Colonic mucosa (tissue), 4 donors: ENCODE measurements at regions not wholly inside any gene's neighbourhood (a gene's known extent, or its start where the extent isn't known, plus 50 kb on each side); places are given as distances from the start of the nearest gene placed in this dataset.
"Not testable (repeated sequence)": the region's sequence is repeated elsewhere in the genome, so short reads cannot be mapped to it uniquely, and the experiment has no call there.

Experiments used
- DNase-seq: peaks from one replicate; pipeline ENCODE4 v3.0.0-alpha.2; 2020
- H3K27ac ChIP-seq: fragments of 200-600 bp; one replicate; pipeline ENCODE4 v1.8.0; 2021
- H3K27me3 ChIP-seq: fragments of 200-600 bp; one replicate; pipeline ENCODE4 v1.8.0; 2021
- H3K36me3 ChIP-seq: fragments of 200-600 bp; one replicate; pipeline ENCODE4 v1.8.0; 2021
- H3K4me1 ChIP-seq: fragments of 200-600 bp; one replicate; pipeline ENCODE4 v1.8.0; 2021; ENCODE audit warnings: mild to moderate bottlenecking
- H3K4me3 ChIP-seq: fragments of 200-600 bp; one replicate; pipeline ENCODE4 v1.8.0; 2021
- H3K9ac ChIP-seq, 2 donors: one replicate each; pipeline ENCODE4 v1.7.0; 2013; ENCODE audit warnings: control low read depth in 2 of 2, low read depth in 2 of 2, low read length in 2 of 2
- H3K9me3 ChIP-seq: fragments of 200-600 bp; one replicate; pipeline ENCODE4 v1.8.0; 2021
- intact Hi-C: fragments of 100-400 bp; cut with DNase I; formaldehyde crosslinking; loops from one replicate; pipeline ENCODE4 v1.14.1; 2022
- TF ChIP-seq, protein P1 (sequence below): fragments of 200-600 bp; IDR thresholded peaks from one replicate; pipeline ENCODE4 v1.8.0; 2022; ENCODE audit warnings: antibody characterized with exemption, mild to moderate bottlenecking
- donor health status: healthy.
- donor health status: DM: no; HTN: no; CAD: no.
- donor health status: DM: no; HTN: no; CAD: no.

DNA sequence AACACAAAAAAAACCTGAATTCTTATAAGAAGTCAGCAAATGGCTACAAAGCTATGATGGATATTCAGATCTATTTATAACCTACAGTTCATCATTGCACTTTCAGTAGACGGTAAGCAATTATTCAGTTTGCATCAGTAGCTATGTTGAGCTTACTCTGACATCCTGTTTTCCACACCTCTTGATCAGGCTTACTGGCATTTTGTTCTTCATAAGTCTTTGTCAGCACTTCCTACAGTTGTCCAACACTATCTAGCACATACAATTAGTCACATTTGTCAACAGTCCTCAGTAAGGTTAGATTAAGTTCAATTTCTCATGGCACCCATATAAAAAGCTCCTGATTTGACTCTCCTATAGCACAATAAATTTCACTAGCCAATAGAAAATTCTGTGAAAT, 71.2 kb upstream of the ST3GAL6 start:
- H3K27ac ChIP-seq, result no peak overlapping the region
- intact Hi-C loops, result no loop called here
- no peak for DNase-seq
- H3K36me3 ChIP-seq, result no peaks in the 10 kb centered on the region
- H3K4me1 ChIP-seq, result no peaks in the 10 kb centered on the region
- H3K9ac ChIP-seq, result no peak overlapping the region
- H3K9me3 ChIP-seq, result no peaks in the 10 kb centered on the region
- no peak overlapping the region for H3K4me3 ChIP-seq
- TF ChIP-seq, protein P1, sequence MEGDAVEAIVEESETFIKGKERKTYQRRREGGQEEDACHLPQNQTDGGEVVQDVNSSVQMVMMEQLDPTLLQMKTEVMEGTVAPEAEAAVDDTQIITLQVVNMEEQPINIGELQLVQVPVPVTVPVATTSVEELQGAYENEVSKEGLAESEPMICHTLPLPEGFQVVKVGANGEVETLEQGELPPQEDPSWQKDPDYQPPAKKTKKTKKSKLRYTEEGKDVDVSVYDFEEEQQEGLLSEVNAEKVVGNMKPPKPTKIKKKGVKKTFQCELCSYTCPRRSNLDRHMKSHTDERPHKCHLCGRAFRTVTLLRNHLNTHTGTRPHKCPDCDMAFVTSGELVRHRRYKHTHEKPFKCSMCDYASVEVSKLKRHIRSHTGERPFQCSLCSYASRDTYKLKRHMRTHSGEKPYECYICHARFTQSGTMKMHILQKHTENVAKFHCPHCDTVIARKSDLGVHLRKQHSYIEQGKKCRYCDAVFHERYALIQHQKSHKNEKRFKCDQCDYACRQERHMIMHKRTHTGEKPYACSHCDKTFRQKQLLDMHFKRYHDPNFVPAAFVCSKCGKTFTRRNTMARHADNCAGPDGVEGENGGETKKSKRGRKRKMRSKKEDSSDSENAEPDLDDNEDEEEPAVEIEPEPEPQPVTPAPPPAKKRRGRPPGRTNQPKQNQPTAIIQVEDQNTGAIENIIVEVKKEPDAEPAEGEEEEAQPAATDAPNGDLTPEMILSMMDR, result no peak
- H3K27me3 ChIP-seq, result no peaks in the 10 kb centered on the region

DNA sequence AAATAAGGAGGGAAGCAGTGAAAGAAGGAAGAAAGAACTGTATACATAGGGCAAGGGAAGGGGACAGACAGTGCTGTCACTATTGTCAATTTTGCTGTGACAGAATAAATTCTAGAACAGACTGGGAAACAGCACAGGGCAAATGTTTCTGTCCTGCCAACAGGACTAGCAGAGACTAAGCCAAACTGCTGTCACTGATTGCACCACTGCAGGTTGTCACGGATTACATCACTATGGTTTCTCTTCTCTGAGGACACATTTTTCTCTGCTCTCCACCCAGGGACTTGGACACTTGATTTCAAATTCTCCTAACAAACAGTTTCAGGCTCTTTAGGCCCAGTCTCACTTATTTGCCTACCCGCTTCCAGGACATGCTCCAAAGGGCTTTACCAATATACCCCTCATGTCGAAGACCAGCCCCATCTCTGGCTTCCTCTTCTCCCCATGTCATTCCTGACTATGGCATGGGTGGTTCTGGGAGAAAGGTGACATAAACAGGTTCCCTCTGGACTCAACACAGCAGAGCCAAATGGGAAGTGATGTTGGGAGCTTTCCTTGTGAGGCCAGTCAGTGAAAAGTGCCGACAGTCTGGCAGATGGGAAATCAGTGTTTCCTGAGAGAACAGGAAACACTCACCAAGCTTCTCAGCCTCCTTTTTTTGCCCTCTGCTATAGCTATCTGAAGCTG, 70.2 kb upstream of the ST3GAL6 start:
- Histone ChIP-seq H3K4me1 (no peaks in the 10 kb centered on the region), H3K4me3 (no peak overlapping the region), H3K9me3 (no peaks in the 10 kb centered on the region), H3K36me3 (no peaks in the 10 kb centered on the region), H3K27me3 (no peaks in the 10 kb centered on the region), H3K27ac (no peak overlapping the region), H3K9ac (no peak overlapping the region)
- intact Hi-C loops, result no loop called here
- DNase-seq, result no peak
- TF ChIP-seq, protein P1, result no peak

DNA sequence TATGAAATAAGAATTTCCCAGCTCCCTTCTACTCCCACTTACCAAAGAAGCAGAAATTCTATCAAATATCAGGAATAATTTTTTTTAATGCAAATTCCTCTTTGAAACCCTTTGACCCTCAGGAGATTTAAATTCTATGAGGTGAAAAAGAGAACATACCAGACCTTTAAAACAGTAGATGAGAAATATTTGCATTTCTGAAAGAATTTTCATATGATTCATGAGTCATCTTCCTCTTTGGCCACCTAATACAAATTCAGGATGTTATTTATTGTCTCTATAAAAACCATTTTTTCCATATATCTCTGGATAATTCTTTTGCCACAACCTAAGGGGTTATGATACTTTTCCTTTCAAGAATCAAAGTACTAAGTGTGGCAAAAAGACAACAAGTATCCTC, 67.3 kb upstream of the ST3GAL6 start:
- intact Hi-C loops, result no loop called here
- Histone ChIP-seq H3K36me3 (no peaks in the 10 kb centered on the region), H3K9ac (no peak overlapping the region), H3K4me3 (no peak overlapping the region), H3K9me3 (no peaks in the 10 kb centered on the region), H3K4me1 (no peaks in the 10 kb centered on the region), H3K27ac (no peak overlapping the region), H3K27me3 (no peaks in the 10 kb centered on the region)
- TF ChIP-seq, protein P1, result no peak
- no peak for DNase-seq

DNA sequence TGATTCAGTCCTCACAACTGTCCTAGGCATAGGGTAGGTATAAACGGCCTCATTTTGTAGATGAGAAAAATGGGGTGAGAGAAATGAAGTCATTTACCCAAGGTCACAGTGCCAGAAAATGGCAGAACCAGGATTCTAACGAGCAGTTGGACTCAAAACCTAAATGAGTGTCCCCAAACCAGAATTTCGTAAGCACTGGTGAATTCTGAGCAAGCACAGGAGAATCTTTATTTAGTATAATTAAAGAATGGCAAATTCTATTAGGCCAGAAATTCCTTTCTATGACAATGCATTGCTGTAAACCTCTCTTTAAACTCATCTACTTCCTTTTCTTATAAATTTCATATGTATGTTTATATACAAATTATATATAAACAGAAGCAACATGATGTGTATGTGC, 66.8 kb upstream of the ST3GAL6 start:
- DNase-seq, H3K9ac ChIP-seq, H3K4me1 ChIP-seq, H3K9me3 ChIP-seq, H3K27ac ChIP-seq, H3K36me3 ChIP-seq, intact Hi-C loops, H3K27me3 ChIP-seq, H3K4me3 ChIP-seq: not testable (repeated sequence)

DNA sequence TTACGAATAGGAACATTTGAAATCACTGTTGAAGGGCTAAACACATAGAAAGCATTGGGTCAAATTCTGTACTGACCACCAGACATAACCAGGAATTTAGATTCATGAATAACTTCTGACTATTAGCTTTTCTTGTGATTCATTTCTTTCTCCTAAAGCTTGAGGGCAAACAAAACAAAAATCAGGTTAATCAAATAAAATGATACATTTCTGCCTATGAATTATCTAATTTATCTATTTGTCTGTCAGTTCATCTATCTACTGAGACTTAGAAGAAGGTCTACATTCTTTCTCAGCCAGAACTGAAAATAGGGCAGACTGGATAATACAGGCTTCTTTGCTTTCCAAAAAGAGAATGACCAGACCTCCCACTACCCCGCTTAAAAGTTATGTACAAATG, 65.9 kb upstream of the ST3GAL6 start:
- Histone ChIP-seq H3K9ac (no peak overlapping the region), H3K36me3 (no peaks in the 10 kb centered on the region), H3K4me1 (no peaks in the 10 kb centered on the region), H3K4me3 (no peak overlapping the region), H3K27me3 (no peaks in the 10 kb centered on the region), H3K27ac (no peak overlapping the region), H3K9me3 (no peaks in the 10 kb centered on the region)
- TF ChIP-seq, protein P1, result no peak
- no peak for DNase-seq
- intact Hi-C loops, result no loop called here

DNA sequence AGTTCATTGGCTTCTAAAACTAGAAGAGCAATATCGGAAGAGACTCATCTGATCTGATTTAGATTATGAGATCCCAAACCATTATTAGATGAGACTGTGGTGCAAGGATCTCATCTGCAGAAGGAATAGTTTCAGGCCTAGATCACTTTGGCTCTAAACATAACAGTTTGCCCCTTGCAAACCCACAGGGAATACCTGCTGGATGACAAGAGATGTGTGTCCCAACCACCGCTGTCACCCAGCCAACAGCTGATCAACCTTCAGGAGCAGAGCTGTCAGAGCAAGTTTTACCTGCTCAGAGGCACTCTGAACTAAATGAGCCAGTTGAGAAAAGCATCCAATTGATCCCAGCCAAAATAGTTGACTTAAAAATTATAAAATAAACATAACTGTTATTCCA, 64.0 kb upstream of the ST3GAL6 start:
- no peaks in the 10 kb centered on the region for H3K36me3 ChIP-seq
- no peak overlapping the region for H3K4me3 ChIP-seq
- no peaks in the 10 kb centered on the region for H3K27me3 ChIP-seq
- H3K9ac ChIP-seq, result no peak overlapping the region
- H3K4me1 ChIP-seq, result no peaks in the 10 kb centered on the region
- DNase-seq, result no peak
- intact Hi-C loops, result no loop called here
- H3K27ac ChIP-seq, result no peak overlapping the region
- TF ChIP-seq, protein P1, result no peak
- no peaks in the 10 kb centered on the region for H3K9me3 ChIP-seq
